Testis (tissue), 2 donors: ENCODE measurements at regions not wholly inside any gene's neighbourhood (a gene's known extent, or its start where the extent isn't known, plus 50 kb on each side); places are given as distances from the start of the nearest gene placed in this dataset.

ENCODE experiments used
- POLR2A ChIP-seq: fragments of 450-650 bp; IDR thresholded peaks from one replicate; pipeline ENCODE4 v1.6.1; 2017; ENCODE audit warnings: antibody characterized with exemption, mild to moderate bottlenecking, moderate library complexity
- TF ChIP-seq, protein P1 (sequence below), 3 experiments: fragments of 450-650 bp in 2 of 3; fragments of 200-600 bp in 1 of 3; sonication (generic) in 1 of 3; IDR thresholded peaks; one replicate each; pipeline ENCODE4 v1.5.1; 2016 to 2019; ENCODE audit warnings: antibody characterized with exemption in 3 of 3, mild to moderate bottlenecking in 2 of 3, moderate library complexity in 1 of 3

DNA sequence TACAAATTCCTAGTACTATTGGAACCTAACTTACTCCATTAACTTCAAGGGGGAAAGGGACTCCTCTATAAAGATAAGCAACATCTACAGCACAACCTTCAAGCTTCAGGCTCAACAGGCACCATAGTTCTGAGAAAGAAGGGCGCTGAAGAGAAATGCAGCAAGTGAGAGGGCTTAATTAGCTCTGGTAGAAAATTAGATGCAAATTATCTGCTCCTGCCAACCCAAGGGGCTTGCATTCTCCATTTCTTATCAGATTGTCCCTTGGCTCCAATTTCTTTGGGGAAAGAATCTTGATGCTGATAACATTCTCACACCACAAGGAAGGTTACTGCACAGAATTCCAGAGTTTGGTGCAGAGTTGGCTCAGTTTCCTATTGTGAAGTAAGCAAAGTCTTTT is 214.6 kb downstream of the GABRG2 start:
- TF ChIP-seq POLR2A, result no peak
- TF ChIP-seq, protein P1, sequence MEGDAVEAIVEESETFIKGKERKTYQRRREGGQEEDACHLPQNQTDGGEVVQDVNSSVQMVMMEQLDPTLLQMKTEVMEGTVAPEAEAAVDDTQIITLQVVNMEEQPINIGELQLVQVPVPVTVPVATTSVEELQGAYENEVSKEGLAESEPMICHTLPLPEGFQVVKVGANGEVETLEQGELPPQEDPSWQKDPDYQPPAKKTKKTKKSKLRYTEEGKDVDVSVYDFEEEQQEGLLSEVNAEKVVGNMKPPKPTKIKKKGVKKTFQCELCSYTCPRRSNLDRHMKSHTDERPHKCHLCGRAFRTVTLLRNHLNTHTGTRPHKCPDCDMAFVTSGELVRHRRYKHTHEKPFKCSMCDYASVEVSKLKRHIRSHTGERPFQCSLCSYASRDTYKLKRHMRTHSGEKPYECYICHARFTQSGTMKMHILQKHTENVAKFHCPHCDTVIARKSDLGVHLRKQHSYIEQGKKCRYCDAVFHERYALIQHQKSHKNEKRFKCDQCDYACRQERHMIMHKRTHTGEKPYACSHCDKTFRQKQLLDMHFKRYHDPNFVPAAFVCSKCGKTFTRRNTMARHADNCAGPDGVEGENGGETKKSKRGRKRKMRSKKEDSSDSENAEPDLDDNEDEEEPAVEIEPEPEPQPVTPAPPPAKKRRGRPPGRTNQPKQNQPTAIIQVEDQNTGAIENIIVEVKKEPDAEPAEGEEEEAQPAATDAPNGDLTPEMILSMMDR (IDR thresholded peaks at IDR 0.05), result no peak
